ENCODE measurements at regions not wholly inside any gene's neighbourhood (a gene's known extent, or its start where the extent isn't known, plus 50 kb on each side); places are given as distances from the start of the nearest gene placed in this dataset.
"Not testable (repeated sequence)": the region's sequence is repeated elsewhere in the genome, so short reads cannot be mapped to it uniquely, and the experiment has no call there.

DNA sequence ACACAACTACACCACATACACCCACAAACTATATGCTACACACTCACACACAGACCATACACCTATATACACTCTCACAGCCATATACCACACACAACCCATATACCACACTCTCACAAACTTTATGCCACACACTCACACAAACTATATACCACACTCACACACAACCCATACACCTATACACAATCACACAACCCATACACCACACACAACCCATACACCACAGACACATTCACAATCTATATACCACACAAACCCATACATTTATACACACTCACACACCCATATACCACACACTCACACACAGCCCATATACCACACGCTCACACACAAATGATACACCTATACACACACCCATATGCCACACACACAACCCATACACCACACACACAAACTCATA lies 163.3 kb downstream of the TMEM121 start:
- ATAC-seq (ENCODE audit: insufficient number of reproducible peaks, low FRiP score, low read depth) (no peak), DNase-seq (ENCODE audit: low spot score) (no peak)
- no peaks in the 10 kb centered on the region for H3K36me3 ChIP-seq
- TF ChIP-seq, protein P1, sequence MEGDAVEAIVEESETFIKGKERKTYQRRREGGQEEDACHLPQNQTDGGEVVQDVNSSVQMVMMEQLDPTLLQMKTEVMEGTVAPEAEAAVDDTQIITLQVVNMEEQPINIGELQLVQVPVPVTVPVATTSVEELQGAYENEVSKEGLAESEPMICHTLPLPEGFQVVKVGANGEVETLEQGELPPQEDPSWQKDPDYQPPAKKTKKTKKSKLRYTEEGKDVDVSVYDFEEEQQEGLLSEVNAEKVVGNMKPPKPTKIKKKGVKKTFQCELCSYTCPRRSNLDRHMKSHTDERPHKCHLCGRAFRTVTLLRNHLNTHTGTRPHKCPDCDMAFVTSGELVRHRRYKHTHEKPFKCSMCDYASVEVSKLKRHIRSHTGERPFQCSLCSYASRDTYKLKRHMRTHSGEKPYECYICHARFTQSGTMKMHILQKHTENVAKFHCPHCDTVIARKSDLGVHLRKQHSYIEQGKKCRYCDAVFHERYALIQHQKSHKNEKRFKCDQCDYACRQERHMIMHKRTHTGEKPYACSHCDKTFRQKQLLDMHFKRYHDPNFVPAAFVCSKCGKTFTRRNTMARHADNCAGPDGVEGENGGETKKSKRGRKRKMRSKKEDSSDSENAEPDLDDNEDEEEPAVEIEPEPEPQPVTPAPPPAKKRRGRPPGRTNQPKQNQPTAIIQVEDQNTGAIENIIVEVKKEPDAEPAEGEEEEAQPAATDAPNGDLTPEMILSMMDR (IDR thresholded peaks at IDR 0.05) = no peak
- no peak overlapping the region for H3K27ac ChIP-seq
- H3K27me3 ChIP-seq (replicated peaks; ENCODE audit: insufficient read depth) = no peaks in the 10 kb centered on the region
- no peaks in the 10 kb centered on the region for H3K4me1 ChIP-seq (ENCODE audit: control insufficient read depth in 1 of 2, low read depth in 2 of 2)
- no peak overlapping the region for H3K4me3 ChIP-seq
- H3K9me3 ChIP-seq = no peaks in the 10 kb centered on the region

DNA sequence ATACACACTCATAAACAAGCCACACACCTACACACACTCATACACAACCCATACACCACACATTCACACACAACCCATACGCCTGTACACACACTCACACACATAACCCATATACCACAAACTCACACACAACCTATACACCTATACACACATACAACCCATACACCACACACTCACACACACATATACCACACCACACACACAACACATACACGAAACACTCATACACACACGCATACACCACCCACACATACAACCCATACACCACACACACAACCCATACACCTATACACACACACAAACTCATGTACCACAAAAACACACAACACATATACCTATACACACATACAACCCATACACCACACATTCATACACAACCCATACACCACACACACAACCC lies 164.3 kb downstream of the TMEM121 start:
- Histone ChIP-seq H3K36me3 (no peaks in the 10 kb centered on the region), H3K9me3 (no peaks in the 10 kb centered on the region), H3K4me3 (no peak overlapping the region), H3K27ac (no peak overlapping the region), H3K27me3 (replicated peaks; ENCODE audit: insufficient read depth) (no peaks in the 10 kb centered on the region), H3K4me1 (ENCODE audit: control insufficient read depth in 1 of 2, low read depth in 2 of 2) (no peaks in the 10 kb centered on the region)
- ATAC-seq (ENCODE audit: insufficient number of reproducible peaks, low FRiP score, low read depth) = no peak
- TF ChIP-seq, protein P1 (IDR thresholded peaks at IDR 0.05) = no peak
- no peak for DNase-seq (ENCODE audit: low spot score)

DNA sequence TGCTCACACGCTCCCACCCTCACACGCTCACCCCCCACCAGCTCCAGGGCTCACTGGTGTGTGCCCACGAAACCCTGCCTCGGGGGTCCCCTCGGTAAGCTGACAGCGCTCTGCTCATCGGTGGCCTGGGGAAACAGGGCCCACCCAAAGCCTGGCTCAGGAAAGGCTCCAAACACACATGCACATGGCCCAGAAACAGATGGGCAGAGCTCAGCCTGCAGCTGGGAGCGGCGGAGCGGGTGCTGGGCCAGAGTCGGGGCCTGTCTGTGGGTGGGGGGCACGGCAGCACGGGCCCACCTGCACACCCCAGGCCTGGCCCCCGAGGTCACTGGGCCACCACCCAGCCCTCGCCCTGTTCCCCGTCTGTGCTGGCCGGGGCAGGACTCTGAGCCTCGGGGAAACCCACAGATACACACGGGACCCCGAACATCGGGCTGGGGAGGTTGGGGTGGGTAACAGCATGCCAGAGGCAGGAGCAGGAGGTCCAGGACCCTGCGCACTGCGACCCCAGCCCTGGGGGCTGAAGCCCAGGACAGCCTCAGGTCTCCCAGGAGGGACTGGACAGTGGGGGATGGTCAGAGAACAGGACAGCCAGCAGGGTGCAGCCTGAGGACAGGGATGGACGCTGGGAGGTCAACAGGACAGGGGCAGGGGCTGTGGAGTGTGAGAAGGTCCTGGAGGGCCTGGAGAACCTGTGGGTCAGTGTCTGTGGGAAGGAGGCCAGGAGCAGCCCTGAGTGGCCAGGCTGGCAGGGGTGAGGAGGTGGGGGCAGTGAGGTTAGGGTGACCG lies 165.1 kb downstream of the TMEM121 start:
- H3K4me1 ChIP-seq (ENCODE audit: control insufficient read depth in 1 of 2, low read depth in 2 of 2); H3K27me3 ChIP-seq (replicated peaks; ENCODE audit: insufficient read depth); H3K36me3 ChIP-seq; ATAC-seq (ENCODE audit: insufficient number of reproducible peaks, low FRiP score, low read depth); H3K4me3 ChIP-seq; DNase-seq (ENCODE audit: low spot score); H3K9me3 ChIP-seq; H3K27ac ChIP-seq: not testable (repeated sequence)

DNA sequence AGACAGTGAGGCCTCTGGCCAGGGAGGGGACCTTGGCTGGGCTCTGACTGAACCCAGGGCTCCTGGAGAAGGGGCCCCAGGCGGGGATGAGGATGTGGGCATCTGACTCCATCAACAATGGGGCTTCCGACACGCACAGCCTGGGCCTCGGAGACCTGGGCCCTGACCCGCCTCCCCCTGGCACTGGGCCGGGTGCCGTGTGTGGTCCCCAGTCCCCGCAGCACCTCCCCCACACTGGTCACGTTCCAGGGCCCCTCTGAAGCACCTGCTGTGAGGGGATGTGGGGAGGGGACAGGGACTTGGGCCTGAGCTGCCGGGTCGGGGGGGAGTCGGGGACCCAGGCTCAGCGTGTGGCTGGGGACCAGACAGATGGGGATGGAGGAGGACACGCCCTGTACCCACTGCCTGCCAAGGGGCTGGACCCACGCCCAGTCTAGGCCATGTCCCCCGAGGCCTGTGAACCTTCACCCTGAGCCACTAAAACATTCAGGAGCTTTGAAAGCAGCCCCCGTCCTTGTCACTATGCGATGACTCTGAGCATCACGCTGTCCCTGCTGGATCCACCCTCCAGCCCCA lies 165.8 kb downstream of the TMEM121 start:
- not testable (repeated sequence) for H3K9me3 ChIP-seq; DNase-seq (ENCODE audit: low spot score); ATAC-seq (ENCODE audit: insufficient number of reproducible peaks, low FRiP score, low read depth)

DNA sequence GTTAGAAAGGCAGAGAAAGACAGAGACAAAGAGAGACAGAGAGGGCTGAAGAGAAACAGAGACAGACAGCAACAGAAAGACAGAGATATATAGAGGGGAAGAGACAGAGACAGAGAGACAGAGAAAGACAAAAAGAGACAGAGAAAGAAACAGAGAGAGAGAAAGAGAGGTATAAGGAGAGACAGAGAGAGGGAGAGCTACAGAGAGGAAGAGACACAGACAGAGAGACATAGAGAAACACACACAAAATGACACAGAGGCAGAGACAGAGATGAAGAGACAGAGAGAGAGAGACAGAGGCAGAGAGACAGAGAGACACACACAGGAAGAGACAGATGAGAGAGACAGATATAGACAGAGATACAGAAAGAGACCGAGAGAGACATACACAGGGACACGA lies 168.6 kb downstream of the TMEM121 start:
- no peak overlapping the region for H3K4me3 ChIP-seq
- no peaks in the 10 kb centered on the region for H3K36me3 ChIP-seq
- no peaks in the 10 kb centered on the region for H3K27me3 ChIP-seq (replicated peaks; ENCODE audit: insufficient read depth)
- no peak overlapping the region for H3K27ac ChIP-seq
- no peak for DNase-seq (ENCODE audit: low spot score)
- TF ChIP-seq, protein P1 (IDR thresholded peaks at IDR 0.05) = no peak
- ATAC-seq (ENCODE audit: insufficient number of reproducible peaks, low FRiP score, low read depth) = no peak
- H3K9me3 ChIP-seq = no peaks in the 10 kb centered on the region
- no peaks in the 10 kb centered on the region for H3K4me1 ChIP-seq (ENCODE audit: control insufficient read depth in 1 of 2, low read depth in 2 of 2)

More for the DNA sequence above, 165.8 kb downstream of the TMEM121 start:
- H3K27me3 ChIP-seq (replicated peaks; ENCODE audit: insufficient read depth); H3K27ac ChIP-seq; H3K4me1 ChIP-seq (ENCODE audit: control insufficient read depth in 1 of 2, low read depth in 2 of 2); H3K4me3 ChIP-seq; H3K36me3 ChIP-seq: not testable (repeated sequence)

DNA sequence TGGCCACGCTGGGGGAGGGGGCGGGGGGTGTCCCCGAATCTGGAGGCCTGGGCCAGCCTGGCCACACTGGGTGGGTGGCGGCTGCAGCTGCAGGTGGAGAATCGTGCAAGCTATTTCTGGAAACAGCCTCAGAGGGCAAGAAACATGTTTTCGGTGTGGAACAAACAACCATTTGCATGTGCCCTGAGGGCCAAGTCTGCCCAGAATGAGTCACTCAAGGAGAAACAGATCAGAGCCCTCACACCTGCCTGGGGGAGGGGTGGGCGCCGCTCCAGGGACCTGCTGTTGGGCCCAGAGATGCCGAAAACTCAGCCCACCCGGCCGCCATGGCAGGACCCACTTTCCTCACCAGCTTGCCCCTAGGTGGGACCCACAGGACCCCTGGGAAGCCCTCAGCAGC lies 170.0 kb downstream of the TMEM121 start:
- H3K4me3 ChIP-seq; H3K27me3 ChIP-seq (replicated peaks; ENCODE audit: insufficient read depth); H3K4me1 ChIP-seq (ENCODE audit: control insufficient read depth in 1 of 2, low read depth in 2 of 2); H3K27ac ChIP-seq; H3K9me3 ChIP-seq; DNase-seq (ENCODE audit: low spot score); ATAC-seq (ENCODE audit: insufficient number of reproducible peaks, low FRiP score, low read depth); H3K36me3 ChIP-seq: not testable (repeated sequence)

DNA sequence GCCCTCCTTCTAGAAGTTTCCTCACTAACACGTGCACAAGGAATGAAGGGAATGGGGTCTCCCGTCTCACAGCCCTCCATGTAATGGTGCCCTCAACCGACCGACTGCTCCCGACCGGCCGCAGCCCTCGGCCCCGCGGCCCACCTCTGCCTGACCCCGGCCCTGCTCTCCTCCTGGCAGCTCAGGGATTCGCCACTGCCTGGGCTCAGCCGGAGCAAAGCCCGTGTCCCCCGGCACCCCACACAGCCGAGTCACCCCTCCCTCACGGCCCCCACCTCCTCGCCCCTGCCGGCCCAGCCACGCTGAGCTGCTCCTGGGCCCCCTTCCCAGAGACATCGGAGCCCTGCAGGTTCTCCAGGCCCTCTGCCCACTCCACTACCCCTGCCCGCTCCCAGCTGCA lies 171.0 kb downstream of the TMEM121 start:
- not testable (repeated sequence) for ATAC-seq (ENCODE audit: insufficient number of reproducible peaks, low FRiP score, low read depth); H3K36me3 ChIP-seq; H3K4me3 ChIP-seq; H3K4me1 ChIP-seq (ENCODE audit: control insufficient read depth in 1 of 2, low read depth in 2 of 2); H3K9me3 ChIP-seq; H3K27ac ChIP-seq; DNase-seq (ENCODE audit: low spot score); H3K27me3 ChIP-seq (replicated peaks; ENCODE audit: insufficient read depth)

DNA sequence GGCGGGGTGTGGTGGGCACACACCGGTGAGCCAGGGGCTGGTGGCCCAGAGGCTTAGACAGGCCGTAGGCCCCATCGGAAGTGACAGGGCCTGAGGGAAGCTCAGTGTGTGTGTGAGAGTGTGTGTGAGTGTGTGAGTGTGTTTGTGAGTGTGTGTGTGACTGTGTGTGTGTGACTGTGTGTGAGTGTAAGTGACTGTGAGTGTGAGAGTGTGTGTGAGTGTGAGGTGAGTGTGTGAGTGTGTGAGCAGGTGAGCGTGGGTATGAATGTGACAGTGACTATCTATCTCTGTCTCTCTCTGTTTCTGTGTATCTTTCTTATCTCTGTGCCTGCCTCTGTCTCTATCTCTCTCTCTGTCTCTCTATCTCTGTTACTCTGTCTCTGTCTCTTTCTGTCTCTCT lies 171.6 kb downstream of the TMEM121 start:
- not testable (repeated sequence) for DNase-seq (ENCODE audit: low spot score); H3K27ac ChIP-seq; H3K4me3 ChIP-seq; H3K27me3 ChIP-seq (replicated peaks; ENCODE audit: insufficient read depth); H3K36me3 ChIP-seq; H3K9me3 ChIP-seq; ATAC-seq (ENCODE audit: insufficient number of reproducible peaks, low FRiP score, low read depth); H3K4me1 ChIP-seq (ENCODE audit: control insufficient read depth in 1 of 2, low read depth in 2 of 2)

DNA sequence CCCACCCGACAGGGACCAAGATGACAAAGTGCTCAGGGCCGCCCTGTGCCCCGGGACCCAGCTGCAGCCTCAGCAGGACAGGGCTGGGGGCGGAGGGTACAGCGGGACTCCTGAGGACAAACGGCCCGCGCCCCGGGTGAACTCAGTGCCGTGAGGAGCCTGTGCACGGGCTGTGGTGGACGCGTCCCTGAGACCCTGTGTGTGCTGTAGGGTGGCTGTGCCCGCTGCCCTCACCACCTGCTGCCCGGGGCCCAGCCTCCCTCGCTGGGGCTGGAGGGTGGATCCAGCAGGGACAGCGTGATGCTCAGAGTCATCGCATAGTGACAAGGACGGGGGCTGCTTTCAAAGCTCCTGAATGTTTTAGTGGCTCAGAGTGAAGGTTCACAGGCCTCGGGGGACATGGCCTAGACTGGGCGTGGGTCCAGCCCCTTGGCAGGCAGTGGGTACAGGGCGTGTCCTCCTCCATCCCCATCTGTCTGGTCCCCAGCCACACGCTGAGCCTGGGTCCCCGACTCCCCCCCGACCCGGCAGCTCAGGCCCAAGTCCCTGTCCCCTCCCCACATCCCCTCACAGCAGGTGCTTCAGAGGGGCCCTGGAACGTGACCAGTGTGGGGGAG lies 172.7 kb downstream of the TMEM121 start:
- H3K4me3 ChIP-seq; H3K27ac ChIP-seq; H3K4me1 ChIP-seq (ENCODE audit: control insufficient read depth in 1 of 2, low read depth in 2 of 2); H3K9me3 ChIP-seq; DNase-seq (ENCODE audit: low spot score); H3K36me3 ChIP-seq; H3K27me3 ChIP-seq (replicated peaks; ENCODE audit: insufficient read depth); ATAC-seq (ENCODE audit: insufficient number of reproducible peaks, low FRiP score, low read depth): not testable (repeated sequence)
